ENCODE measurements at regions not wholly inside any gene's neighbourhood (a gene's known extent, or its start where the extent isn't known, plus 50 kb on each side); places are given as distances from the start of the nearest gene placed in this dataset.

- no peak for DNase-seq
These were observed 56.6 kb upstream of the C4orf54 start for GRCh38 chr4:99714179-99714578.

- no peak for DNase-seq
These were observed 54.9 kb upstream of the C4orf54 start for GRCh38 chr4:99712530-99712929.

- DNase-seq: no peak
These were observed 54.5 kb upstream of the C4orf54 start for GRCh38 chr4:99712099-99712498.

- DNase-seq: no peak
These were observed 54.0 kb upstream of the C4orf54 start for GRCh38 chr4:99711657-99712056.

- DNase-seq: no peak
These were observed 53.2 kb upstream of the C4orf54 start for GRCh38 chr4:99710681-99711345.

GRCh38 chr4:99710020-99710419, 52.4 kb upstream of the C4orf54 start:
- DNase-seq: no peak

- DNase-seq: no peak
These were observed 50.9 kb upstream of the C4orf54 start for GRCh38 chr4:99708551-99708950.
